ENCODE measurements at regions not wholly inside any gene's neighbourhood (a gene's known extent, or its start where the extent isn't known, plus 50 kb on each side); places are given as distances from the start of the nearest gene placed in this dataset.
"Not testable (repeated sequence)": the region's sequence is repeated elsewhere in the genome, so short reads cannot be mapped to it uniquely, and the experiment has no call there.

DNA sequence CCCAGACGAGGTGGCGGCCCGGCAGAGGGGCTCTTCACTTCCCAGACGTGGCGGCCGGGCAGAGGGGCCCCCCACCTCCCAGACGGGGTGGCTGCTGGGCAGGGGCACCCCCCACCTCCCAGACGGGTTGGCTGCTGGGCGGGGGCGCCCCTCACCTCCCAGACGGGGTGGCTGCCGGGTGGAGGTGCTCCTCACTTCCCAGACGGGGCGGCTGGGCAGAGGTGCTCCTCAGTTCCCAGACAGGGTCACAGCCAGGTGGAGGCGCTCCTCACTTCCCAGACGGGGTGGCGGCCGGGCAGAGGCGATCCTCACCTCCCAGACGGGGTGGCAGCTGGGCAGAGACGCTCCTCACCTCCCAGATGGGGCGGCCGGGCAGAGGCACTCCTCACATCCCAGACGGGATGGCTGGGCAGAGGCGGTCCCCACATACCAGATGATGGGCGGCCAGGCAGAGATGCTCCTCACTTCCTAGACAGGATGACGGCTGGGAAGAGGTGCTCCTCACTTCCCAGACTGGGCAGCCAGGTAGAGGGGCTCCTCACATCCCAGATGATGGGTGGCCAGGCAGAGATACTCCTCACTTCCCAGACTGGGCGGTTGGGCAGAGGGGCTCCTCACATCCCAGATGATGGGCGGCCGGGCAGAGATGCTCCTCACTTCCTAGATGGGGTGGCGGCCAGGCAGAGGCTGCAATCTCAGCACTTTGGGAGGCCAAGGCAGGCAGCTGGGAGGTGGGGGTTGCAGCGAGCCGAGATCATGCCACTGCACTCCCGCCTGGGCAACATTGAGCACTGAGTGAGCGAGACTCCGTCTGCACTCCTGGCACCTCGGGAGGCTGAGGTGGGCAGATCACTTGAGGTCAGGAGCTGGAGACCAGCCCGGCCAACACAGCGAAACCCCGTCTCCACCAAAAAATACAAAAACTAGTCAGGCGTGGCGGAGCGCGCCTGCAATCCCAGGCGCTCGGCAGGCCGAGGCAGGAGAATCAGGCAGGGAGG lies 391.6 kb upstream of the CYLC2 start:
- TF ChIP-seq, protein P1, sequence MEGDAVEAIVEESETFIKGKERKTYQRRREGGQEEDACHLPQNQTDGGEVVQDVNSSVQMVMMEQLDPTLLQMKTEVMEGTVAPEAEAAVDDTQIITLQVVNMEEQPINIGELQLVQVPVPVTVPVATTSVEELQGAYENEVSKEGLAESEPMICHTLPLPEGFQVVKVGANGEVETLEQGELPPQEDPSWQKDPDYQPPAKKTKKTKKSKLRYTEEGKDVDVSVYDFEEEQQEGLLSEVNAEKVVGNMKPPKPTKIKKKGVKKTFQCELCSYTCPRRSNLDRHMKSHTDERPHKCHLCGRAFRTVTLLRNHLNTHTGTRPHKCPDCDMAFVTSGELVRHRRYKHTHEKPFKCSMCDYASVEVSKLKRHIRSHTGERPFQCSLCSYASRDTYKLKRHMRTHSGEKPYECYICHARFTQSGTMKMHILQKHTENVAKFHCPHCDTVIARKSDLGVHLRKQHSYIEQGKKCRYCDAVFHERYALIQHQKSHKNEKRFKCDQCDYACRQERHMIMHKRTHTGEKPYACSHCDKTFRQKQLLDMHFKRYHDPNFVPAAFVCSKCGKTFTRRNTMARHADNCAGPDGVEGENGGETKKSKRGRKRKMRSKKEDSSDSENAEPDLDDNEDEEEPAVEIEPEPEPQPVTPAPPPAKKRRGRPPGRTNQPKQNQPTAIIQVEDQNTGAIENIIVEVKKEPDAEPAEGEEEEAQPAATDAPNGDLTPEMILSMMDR (IDR thresholded peaks at IDR 0.05) = not testable (repeated sequence)
- TF ChIP-seq POLR2AphosphoS5, POLR2A, EP300 (IDR thresholded peaks at IDR 0.05): not testable (repeated sequence)

Data from upper lobe of left lung (tissue), 4 donors.